AG09319 (cell line): ENCODE measurements at regions not wholly inside any gene's neighbourhood (a gene's known extent, or its start where the extent isn't known, plus 50 kb on each side); places are given as distances from the start of the nearest gene placed in this dataset.
A peak's percentile ranks its signal among the peaks of the same experiment; 100 is the strongest.

ENCODE experiments used
- DNase-seq: peaks from one replicate; pipeline ENCODE4 v3.0.0-alpha.2; 2010; ENCODE audit warnings: low read depth; ENCODE audit errors: extremely low read depth
- TF ChIP-seq, protein P1 (sequence below): IDR thresholded peaks from 2 replicates; pipeline ENCODE4 v1.5.1; 2011; ENCODE audit warnings: low read depth, mild to moderate bottlenecking, inconsistent platforms, low read length, moderate library complexity

DNA sequence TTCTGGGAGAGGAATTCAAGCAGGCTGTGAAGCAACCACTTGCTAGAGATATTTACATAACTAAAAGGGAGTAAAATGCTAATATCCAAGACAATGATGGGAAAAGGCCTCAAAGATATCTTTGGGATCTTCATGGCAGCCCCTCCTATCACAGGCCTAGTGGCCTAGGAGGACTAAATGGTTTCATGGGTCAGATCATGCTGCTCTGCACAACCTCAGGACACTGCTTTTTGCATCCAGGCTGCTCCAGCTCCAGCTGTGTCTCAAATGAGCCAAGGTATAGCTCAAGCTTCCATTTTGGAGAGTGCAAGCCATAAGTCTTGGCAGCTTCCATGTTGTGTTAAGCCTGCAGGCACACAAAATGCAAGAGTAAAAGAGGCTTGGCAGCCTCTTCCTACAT lies 195.6 kb upstream of the SSTR1 start:
- TF ChIP-seq, protein P1, sequence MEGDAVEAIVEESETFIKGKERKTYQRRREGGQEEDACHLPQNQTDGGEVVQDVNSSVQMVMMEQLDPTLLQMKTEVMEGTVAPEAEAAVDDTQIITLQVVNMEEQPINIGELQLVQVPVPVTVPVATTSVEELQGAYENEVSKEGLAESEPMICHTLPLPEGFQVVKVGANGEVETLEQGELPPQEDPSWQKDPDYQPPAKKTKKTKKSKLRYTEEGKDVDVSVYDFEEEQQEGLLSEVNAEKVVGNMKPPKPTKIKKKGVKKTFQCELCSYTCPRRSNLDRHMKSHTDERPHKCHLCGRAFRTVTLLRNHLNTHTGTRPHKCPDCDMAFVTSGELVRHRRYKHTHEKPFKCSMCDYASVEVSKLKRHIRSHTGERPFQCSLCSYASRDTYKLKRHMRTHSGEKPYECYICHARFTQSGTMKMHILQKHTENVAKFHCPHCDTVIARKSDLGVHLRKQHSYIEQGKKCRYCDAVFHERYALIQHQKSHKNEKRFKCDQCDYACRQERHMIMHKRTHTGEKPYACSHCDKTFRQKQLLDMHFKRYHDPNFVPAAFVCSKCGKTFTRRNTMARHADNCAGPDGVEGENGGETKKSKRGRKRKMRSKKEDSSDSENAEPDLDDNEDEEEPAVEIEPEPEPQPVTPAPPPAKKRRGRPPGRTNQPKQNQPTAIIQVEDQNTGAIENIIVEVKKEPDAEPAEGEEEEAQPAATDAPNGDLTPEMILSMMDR, result no peak
- no peak for DNase-seq

DNA sequence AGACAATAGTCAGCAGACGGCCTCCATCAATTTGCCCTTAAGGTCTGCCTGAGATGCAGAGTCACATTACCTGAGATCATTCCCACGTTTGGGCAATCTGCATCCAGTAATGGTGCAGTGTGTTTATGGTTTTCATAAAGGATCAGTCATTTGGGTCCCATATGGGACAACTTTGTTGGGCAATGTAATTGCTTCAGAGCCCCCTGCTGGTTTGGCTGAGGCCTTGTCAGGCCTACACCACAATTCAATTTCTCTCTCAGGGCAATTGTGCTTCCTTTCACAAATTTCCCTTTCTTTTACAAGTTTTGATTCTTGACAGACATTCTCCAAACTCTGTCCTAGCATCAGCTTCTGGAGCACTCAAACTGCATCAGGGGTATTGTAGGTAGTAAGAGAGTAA lies 191.2 kb upstream of the SSTR1 start:
- TF ChIP-seq, protein P1, result peak; percentile 7; the same call in 1 of the 2 replicates
- DNase-seq, result no peak

DNA sequence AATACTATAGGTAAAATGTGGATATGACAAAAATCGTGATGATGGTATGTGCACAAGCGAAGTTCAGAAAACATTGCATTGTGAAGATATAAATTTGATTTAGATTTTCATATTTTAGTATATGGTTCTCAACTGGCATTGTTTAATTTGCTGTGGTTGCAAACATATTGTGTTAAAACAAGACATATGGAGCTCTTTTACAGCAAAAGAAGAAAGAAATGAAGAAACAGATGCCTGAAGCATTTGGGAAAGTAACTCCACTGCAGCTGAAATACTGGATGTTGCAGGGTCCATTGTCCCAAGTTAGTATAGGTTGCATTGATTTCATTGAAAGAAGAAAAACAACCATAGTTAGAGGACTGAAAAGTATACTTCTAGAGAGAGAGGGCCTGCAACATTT lies 185.8 kb upstream of the SSTR1 start:
- no peak for DNase-seq
- TF ChIP-seq, protein P1, result no peak

DNA sequence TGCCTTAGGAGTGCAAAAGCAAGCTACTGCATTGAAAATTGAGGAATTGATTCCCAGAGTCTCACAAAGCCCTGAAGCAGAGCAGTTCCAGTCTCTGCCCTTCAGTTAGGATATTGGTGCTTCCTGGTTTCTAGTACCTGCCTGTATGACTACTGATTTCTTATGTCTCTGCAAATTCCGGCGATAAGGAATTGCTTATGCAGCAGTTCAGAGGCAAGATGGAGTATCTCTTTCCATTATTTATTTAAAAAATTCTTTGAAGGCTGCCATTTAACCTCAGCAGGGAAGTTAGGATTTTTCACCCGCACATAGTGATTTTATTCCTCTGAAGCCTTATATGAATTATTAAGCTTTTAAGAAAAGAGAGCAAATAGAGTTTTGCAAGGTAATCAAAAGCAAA lies 184.9 kb upstream of the SSTR1 start:
- no peak for DNase-seq
- TF ChIP-seq, protein P1, result no peak

DNA sequence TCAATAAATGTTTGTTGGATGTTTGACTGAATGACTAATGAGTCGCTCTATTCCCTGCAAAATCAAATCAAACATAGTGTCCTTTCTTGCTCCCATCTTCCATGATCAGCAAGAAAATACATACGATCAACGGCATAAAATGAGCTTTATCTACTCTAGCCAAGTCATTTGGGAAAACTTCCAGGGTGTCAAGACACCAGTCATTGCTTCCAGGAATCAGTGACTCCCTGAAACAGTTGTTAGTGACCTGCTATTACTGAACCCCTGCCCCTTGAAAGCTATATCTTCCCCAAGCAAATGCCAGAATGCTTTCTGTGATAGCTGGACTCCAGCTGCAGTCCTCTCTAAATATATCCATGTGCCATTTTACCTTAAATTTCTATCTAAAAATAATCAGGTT lies 169.5 kb upstream of the SSTR1 start:
- no peak for DNase-seq
- TF ChIP-seq, protein P1, result no peak

DNA sequence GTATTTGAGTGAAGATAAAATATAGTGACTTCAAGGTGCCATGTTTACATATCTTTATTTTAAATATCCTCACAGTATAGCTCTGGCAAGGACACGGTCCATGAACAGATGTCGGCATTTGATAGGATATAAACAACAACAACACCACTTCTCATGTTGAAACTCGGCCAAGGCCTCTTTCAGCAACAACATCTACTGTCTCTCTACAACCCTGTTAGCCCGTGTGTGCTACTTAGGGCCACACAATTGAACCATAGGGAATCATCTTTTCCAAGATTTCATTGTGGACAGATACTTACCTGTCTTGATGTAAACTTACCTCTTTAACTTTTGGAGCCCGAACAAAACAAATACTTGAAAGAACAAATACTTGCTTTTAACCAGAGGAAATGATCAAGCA lies 168.7 kb upstream of the SSTR1 start:
- DNase-seq, result no peak
- TF ChIP-seq, protein P1, result no peak

DNA sequence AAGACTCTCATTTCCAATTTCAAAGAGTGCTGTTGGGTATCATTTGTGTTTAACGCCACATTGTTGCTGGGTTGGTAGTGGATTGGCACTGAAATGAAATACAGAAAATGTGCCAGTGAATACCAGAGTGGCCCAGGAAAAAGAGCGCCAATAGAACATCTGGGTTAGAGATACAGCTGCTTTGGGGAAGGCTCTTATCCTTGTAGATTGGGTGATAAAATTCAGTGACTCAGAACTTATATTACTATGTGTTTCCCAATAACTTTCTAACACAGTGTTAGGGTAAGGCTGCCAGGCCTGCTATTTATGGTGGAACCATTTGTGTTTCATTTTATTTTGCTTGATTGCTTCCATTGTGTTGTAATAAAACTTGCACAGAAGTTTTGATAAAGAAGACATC lies 168.2 kb upstream of the SSTR1 start:
- DNase-seq, result no peak
- TF ChIP-seq, protein P1, result no peak
